ENCODE measurements at regions not wholly inside any gene's neighbourhood (a gene's known extent, or its start where the extent isn't known, plus 50 kb on each side); places are given as distances from the start of the nearest gene placed in this dataset.
"Not testable (repeated sequence)": the region's sequence is repeated elsewhere in the genome, so short reads cannot be mapped to it uniquely, and the experiment has no call there.

- DNase-seq (ENCODE audit: low spot score in 2 of 2), result no peak
- Histone ChIP-seq H3K36me3 (peaks cover 0 to 37% (median 0%) of the 10 kb centered on the region in 3 donors), H3K4me3 (no peak overlapping the region), H3K27me3 (no peaks in the 10 kb centered on the region), H3K4me1 (peaks cover 0 to 9% (median 2%) of the 10 kb centered on the region in 4 donors), H3K27ac (no peak overlapping the region), H3K9me3 (no peaks in the 10 kb centered on the region)
- TF ChIP-seq POLR2A (IDR thresholded peaks at IDR 0.05) (no peak), CTCF (IDR thresholded peaks at IDR 0.05) (no peak), EP300 (IDR thresholded peaks at IDR 0.05) (no peak)
- 90 to 97% methylated on average over 6 of the region's 6 CpGs for WGBS, 2 donors
These were observed 123.0 kb downstream of the NOC3L start for GRCh38 chr10:94239696-94240095.

GRCh38 chr10:94240491-94240890 is 122.2 kb downstream of the NOC3L start:
- H3K27ac ChIP-seq, result no peak overlapping the region
- TF ChIP-seq EP300 (IDR thresholded peaks at IDR 0.05) (no peak), POLR2A (IDR thresholded peaks at IDR 0.05) (no peak), CTCF (IDR thresholded peaks at IDR 0.05) (no peak)
- DNase-seq (ENCODE audit: low spot score in 2 of 2), result no peak
- peaks cover 0 to 39% (median 0%) of the 10 kb centered on the region in 3 donors for H3K36me3 ChIP-seq
- 84 to 87% methylated on average over 5 of the region's 5 CpGs for WGBS, 2 donors
- H3K9me3 ChIP-seq, result no peaks in the 10 kb centered on the region
- no peaks in the 10 kb centered on the region for H3K27me3 ChIP-seq
- H3K4me3 ChIP-seq, result no peak overlapping the region
- H3K4me1 ChIP-seq, result peaks cover 0 to 4% (median 2%) of the 10 kb centered on the region in 4 donors

GRCh38 chr10:94240901-94241300 is 121.8 kb downstream of the NOC3L start:
- no peak for DNase-seq (ENCODE audit: low spot score in 2 of 2)
- Histone ChIP-seq H3K36me3 (peaks cover 0 to 39% (median 0%) of the 10 kb centered on the region in 3 donors), H3K27me3 (no peaks in the 10 kb centered on the region), H3K4me3 (no peak overlapping the region), H3K27ac (no peak overlapping the region), H3K4me1 (peaks cover 0 to 2% (median under 1%) of the 10 kb centered on the region in 4 donors), H3K9me3 (no peaks in the 10 kb centered on the region)
- 28 to 62% methylated on average over 2 of the region's 2 CpGs for WGBS, 2 donors
- no peak for TF ChIP-seq CTCF (IDR thresholded peaks at IDR 0.05)

GRCh38 chr10:94251098-94251497 is 111.6 kb downstream of the NOC3L start:
- peaks cover 0 to 48% (median 0%) of the 10 kb centered on the region in 3 donors for H3K36me3 ChIP-seq
- TF ChIP-seq EP300 (IDR thresholded peaks at IDR 0.05), result no peak
- TF ChIP-seq POLR2A (IDR thresholded peaks at IDR 0.05), result no peak
- TF ChIP-seq CTCF (IDR thresholded peaks at IDR 0.05), result no peak
- peaks cover 0 to 5% (median 0%) of the 10 kb centered on the region in 4 donors for H3K4me1 ChIP-seq
- no peak for DNase-seq (ENCODE audit: low spot score in 2 of 2)
- no peak overlapping the region for H3K4me3 ChIP-seq
- H3K27me3 ChIP-seq, result no peaks in the 10 kb centered on the region
- H3K9me3 ChIP-seq, result no peaks in the 10 kb centered on the region
- 49 to 56% methylated on average over 2 of the region's 2 CpGs for WGBS, 2 donors
- H3K27ac ChIP-seq, result no peak overlapping the region

GRCh38 chr10:94251568-94251967 is 111.2 kb downstream of the NOC3L start:
- no peak for DNase-seq (ENCODE audit: low spot score in 2 of 2)
- peaks cover 0 to 44% (median 0%) of the 10 kb centered on the region in 3 donors for H3K36me3 ChIP-seq
- 58 to 85% methylated on average over 1 of the region's 1 CpG for WGBS, 2 donors
- H3K27me3 ChIP-seq, result no peaks in the 10 kb centered on the region
- TF ChIP-seq EP300 (IDR thresholded peaks at IDR 0.05), result no peak
- no peak for TF ChIP-seq POLR2A (IDR thresholded peaks at IDR 0.05)
- no peak for TF ChIP-seq CTCF (IDR thresholded peaks at IDR 0.05)
- H3K4me3 ChIP-seq, result no peak overlapping the region
- H3K27ac ChIP-seq, result no peak overlapping the region
- H3K9me3 ChIP-seq, result no peaks in the 10 kb centered on the region
- peaks cover 0 to 5% (median 0%) of the 10 kb centered on the region in 4 donors for H3K4me1 ChIP-seq

- peaks cover 0 to 66% (median 0%) of the 10 kb centered on the region in 3 donors for H3K36me3 ChIP-seq
- not testable (repeated sequence) for H3K4me1 ChIP-seq; H3K27me3 ChIP-seq; H3K9me3 ChIP-seq; H3K27ac ChIP-seq; H3K4me3 ChIP-seq; DNase-seq (ENCODE audit: low spot score in 2 of 2)
- WGBS, 2 donors, result 91 to 93% methylated on average over 6 of the region's 6 CpGs
These were observed 105.3 kb downstream of the NOC3L start for GRCh38 chr10:94257407-94257806.
